Mononuclear cell (primary cell): ENCODE measurements at regions not wholly inside any gene's neighbourhood (a gene's known extent, or its start where the extent isn't known, plus 50 kb on each side); places are given as distances from the start of the nearest gene placed in this dataset.
"Not testable (repeated sequence)": the region's sequence is repeated elsewhere in the genome, so short reads cannot be mapped to it uniquely, and the experiment has no call there.

ENCODE experiments used
- H3K27me3 ChIP-seq: 2 replicates; pipeline ENCODE4 v1.6.0; 2011; ENCODE audit warnings: low read length, control low read depth; ENCODE audit not compliant: insufficient read depth
- H3K4me1 ChIP-seq: 2 replicates; pipeline ENCODE4 v1.5.1; 2011; ENCODE audit warnings: mild to moderate bottlenecking, low read length, control low read depth; ENCODE audit not compliant: insufficient read depth
- H3K4me3 ChIP-seq: 2 replicates; pipeline ENCODE4 v1.5.1; 2011; ENCODE audit warnings: mild to moderate bottlenecking, low read length, moderate library complexity
- H3K9me3 ChIP-seq: 2 replicates; pipeline ENCODE4 v1.5.1; 2011; ENCODE audit warnings: low read depth, mild to moderate bottlenecking, control low read depth, low read length

GRCh38 chr6:125453516-125453915 lies 151.7 kb upstream of the HDDC2 start:
- no peaks in the 10 kb centered on the region for H3K4me1 ChIP-seq
- no peak overlapping the region for H3K4me3 ChIP-seq
- no peaks in the 10 kb centered on the region for H3K9me3 ChIP-seq
- H3K27me3 ChIP-seq, result no peaks in the 10 kb centered on the region

DNA sequence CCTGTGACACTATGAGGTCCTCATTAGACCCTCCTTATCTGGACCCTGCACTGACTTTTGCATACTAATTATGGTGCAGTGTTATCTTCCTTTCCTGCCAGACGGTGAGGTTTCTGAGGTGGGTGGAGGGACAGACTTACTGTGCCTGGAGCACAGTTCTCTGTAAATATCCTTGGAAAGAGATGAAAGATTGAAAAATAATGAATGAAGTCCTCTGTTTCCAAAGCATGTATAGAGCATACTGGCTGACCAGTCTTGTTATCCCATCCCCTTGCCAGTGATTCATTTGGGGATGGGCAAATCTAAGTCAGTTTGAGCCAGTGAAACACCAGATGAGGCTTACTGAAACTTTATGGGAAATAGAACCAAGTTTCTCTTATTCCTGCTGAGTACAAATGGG lies 152.6 kb upstream of the HDDC2 start:
- Histone ChIP-seq H3K9me3 (no peaks in the 10 kb centered on the region), H3K27me3 (no peaks in the 10 kb centered on the region), H3K4me1 (no peaks in the 10 kb centered on the region), H3K4me3 (no peak overlapping the region)

DNA sequence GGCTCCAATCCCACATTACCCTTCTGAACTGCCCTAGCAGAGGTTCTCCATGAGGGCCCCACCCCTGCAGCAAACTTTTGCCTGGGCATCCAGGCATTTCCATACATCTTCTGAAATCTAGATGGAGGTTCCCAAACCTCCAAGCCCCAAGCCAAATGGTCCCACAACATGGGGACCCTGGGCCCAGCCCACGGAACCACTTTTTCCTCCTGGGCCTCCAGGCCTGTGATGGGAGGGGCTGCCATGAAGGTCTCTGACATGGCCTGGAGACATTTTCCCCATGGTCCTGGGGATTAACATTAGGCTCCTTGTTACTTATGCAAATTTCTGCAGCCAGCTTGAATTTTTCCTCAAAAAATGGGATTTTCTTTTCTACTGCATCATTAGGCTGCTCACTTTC lies 156.7 kb upstream of the HDDC2 start:
- H3K4me3 ChIP-seq, H3K9me3 ChIP-seq, H3K27me3 ChIP-seq, H3K4me1 ChIP-seq: not testable (repeated sequence)

DNA sequence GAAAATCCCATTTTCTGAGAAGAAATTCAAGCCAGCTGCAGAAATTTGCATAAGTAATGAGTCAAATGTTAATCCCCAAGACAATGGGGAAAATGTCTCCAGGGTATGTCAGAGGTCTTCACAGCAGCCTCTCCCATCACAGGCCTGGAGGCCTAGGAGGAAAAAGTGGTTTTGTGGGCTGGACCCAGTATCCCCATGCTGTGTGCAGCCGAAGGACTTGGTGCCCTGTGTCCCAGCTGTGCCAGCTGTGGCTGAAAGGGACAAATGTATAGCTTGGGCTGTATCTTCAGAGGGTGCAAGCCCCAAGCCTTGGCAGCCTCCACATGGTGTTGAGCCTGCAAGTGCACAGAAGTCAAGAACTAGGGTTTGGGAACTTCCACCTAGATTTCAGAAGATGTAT lies 163.6 kb upstream of the HDDC2 start:
- H3K4me1 ChIP-seq, H3K27me3 ChIP-seq, H3K4me3 ChIP-seq, H3K9me3 ChIP-seq: not testable (repeated sequence)

DNA sequence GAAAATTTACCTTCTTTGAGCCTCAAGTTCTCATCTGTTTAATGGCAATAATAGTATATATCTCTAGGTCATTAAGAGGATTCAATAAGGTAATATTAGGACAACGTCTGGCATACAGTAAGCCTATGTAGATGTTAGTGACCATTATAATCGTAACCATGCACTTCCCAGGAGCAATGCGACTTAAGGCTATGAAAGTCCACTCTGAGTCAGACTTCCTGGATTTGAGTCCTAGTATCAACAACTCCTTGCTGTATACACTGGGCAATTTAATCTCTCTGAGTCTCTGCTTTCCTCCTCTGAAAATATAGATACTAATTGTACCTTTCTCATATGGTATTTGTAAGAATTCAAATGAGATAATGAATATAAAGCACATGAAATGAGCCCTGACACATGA lies 168.1 kb upstream of the HDDC2 start:
- Histone ChIP-seq H3K4me1 (no peaks in the 10 kb centered on the region), H3K4me3 (no peak overlapping the region), H3K27me3 (no peaks in the 10 kb centered on the region), H3K9me3 (no peaks in the 10 kb centered on the region)

- Histone ChIP-seq H3K9me3 (no peaks in the 10 kb centered on the region), H3K4me1 (no peaks in the 10 kb centered on the region), H3K4me3 (no peak overlapping the region), H3K27me3 (no peaks in the 10 kb centered on the region)
Observed at GRCh38 chr6:125471667-125472066, 169.9 kb upstream of the HDDC2 start.

GRCh38 chr6:125474061-125474460 lies 172.3 kb upstream of the HDDC2 start:
- H3K27me3 ChIP-seq, result no peaks in the 10 kb centered on the region
- H3K9me3 ChIP-seq, result no peaks in the 10 kb centered on the region
- H3K4me1 ChIP-seq, result no peaks in the 10 kb centered on the region
- no peak overlapping the region for H3K4me3 ChIP-seq

DNA sequence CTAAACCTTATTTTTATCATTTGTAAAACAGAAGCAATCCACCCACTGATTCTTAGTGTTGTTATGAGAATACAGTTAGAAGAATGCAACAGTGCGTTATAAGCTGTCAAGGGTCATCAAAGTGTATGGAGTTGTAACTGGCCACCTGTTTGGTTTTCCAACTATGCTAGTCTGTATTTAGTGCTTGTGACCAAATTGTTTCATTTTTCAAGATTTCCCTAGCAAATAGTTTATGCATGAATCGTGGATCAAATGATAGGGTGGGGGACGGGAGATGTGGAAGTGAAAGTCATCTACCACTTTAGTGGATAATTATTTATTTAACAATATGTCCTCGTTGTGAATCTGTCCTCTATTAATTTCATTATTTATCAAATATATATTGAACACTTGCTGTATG lies 175.4 kb upstream of the HDDC2 start:
- H3K4me3 ChIP-seq, result no peak overlapping the region
- no peaks in the 10 kb centered on the region for H3K9me3 ChIP-seq
- H3K4me1 ChIP-seq, result no peaks in the 10 kb centered on the region
- H3K27me3 ChIP-seq, result no peaks in the 10 kb centered on the region

- Histone ChIP-seq H3K9me3 (no peaks in the 10 kb centered on the region), H3K4me3 (no peak overlapping the region), H3K27me3 (no peaks in the 10 kb centered on the region), H3K4me1 (no peaks in the 10 kb centered on the region)
Observed at GRCh38 chr6:125477844-125478243, 176.1 kb upstream of the HDDC2 start.

- Histone ChIP-seq H3K9me3 (no peaks in the 10 kb centered on the region), H3K4me1 (no peaks in the 10 kb centered on the region), H3K27me3 (no peaks in the 10 kb centered on the region), H3K4me3 (no peak overlapping the region)
Observed at GRCh38 chr6:125480146-125480545, 178.4 kb upstream of the HDDC2 start.

- Histone ChIP-seq H3K4me1 (no peaks in the 10 kb centered on the region), H3K27me3 (no peaks in the 10 kb centered on the region), H3K4me3 (no peak overlapping the region), H3K9me3 (no peaks in the 10 kb centered on the region)
Observed at GRCh38 chr6:125480571-125480970, 178.8 kb upstream of the HDDC2 start.

DNA sequence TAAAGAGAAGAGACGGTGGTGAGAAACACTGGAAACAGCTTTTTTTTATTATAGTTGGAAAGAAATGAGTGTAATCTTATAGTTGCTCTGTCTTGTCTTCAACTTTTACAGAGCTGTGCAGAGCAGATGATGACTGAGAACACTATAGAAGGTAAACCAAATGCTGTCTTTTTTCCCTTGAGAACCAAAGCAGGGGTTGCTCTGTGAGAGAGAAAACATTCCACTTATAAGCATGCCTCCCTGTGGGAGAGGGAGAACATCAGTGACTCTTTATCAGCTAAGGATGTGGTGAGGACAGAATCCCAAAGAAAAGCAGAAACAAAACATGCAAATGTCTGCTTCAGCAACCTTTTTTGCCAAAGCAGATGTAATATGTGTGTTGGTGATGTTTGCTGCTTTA lies 179.3 kb upstream of the HDDC2 start:
- H3K4me3 ChIP-seq, result no peak overlapping the region
- no peaks in the 10 kb centered on the region for H3K4me1 ChIP-seq
- H3K27me3 ChIP-seq, result no peaks in the 10 kb centered on the region
- H3K9me3 ChIP-seq, result no peaks in the 10 kb centered on the region

- no peaks in the 10 kb centered on the region for H3K4me1 ChIP-seq
Observed at GRCh38 chr6:125485757-125486156, 184.0 kb upstream of the HDDC2 start.

GRCh38 chr6:125486881-125487280 lies 185.1 kb upstream of the HDDC2 start:
- Histone ChIP-seq H3K4me1 (no peaks in the 10 kb centered on the region), H3K27me3 (no peaks in the 10 kb centered on the region), H3K4me3 (no peak overlapping the region), H3K9me3 (no peaks in the 10 kb centered on the region)

More at GRCh38 chr6:125485757-125486156, 184.0 kb upstream of the HDDC2 start:
- Histone ChIP-seq H3K9me3 (no peaks in the 10 kb centered on the region), H3K27me3 (no peaks in the 10 kb centered on the region), H3K4me3 (no peak overlapping the region)

DNA sequence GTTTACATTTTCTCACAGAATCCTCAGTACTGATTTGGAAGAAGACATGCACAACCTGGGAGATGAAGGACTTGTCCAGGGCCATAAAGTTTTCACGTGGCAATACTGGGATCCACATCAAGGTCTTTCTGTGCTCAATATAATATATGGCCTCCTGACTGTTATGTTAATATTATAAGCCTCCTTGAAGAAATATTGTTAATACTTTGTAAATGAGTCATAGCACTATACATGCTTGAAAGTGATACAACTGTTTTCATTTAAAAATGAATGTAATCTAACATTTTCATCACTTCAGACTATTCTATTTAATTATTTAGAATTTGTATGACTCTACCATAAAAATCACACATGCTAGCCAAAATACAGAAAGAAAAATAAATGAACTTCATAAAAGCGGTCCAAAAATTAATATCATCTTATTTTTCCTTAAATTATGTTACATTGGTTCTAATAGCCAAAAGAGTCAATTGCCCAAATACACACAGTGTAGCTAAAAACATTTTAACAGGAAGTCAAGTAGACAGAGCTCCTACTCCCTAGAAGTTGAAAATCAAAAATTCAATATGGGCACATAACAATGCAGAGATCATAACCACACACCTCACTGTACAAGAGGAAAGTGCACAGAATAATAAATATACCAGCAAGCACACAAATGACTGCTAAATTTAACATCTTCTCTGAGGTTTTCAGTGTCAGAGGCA lies 188.0 kb upstream of the HDDC2 start:
- Histone ChIP-seq H3K4me1 (no peaks in the 10 kb centered on the region), H3K4me3 (no peak overlapping the region), H3K27me3 (peaks cover 2% of the 10 kb centered on the region), H3K9me3 (no peaks in the 10 kb centered on the region)

- H3K4me3 ChIP-seq, result no peak overlapping the region
- H3K4me1 ChIP-seq, result no peaks in the 10 kb centered on the region
- H3K9me3 ChIP-seq, result no peaks in the 10 kb centered on the region
- peaks cover 2% of the 10 kb centered on the region for H3K27me3 ChIP-seq
Observed at GRCh38 chr6:125491860-125492618, 190.3 kb upstream of the HDDC2 start.
